HCT116 (cell line): ENCODE measurements at regions not wholly inside any gene's neighbourhood (a gene's known extent, or its start where the extent isn't known, plus 50 kb on each side); places are given as distances from the start of the nearest gene placed in this dataset.

ENCODE experiments used
- CTCF ChIP-seq, 3 experiments: fragments of 200-600 bp in 1 of 3; sonication (generic) in 1 of 3; IDR thresholded peaks in 2 of 3; conservative IDR thresholded peaks in 1 of 3; 2 replicates each; pipeline ENCODE4 v1.5.1; 2012 to 2017; ENCODE audit warnings: low read depth in 2 of 3, low read length in 2 of 3, antibody characterized with exemption in 1 of 3, borderline replicate concordance in 1 of 3, control low read depth in 1 of 3, mild to moderate bottlenecking in 1 of 3, mixed read lengths in 1 of 3, mixed run types in 1 of 3, moderate library complexity in 1 of 3; ENCODE audit not compliant: insufficient read depth in 1 of 3
- EZH2 ChIP-seq: fragments of 200-600 bp; sonication (generic); IDR thresholded peaks from 2 replicates; pipeline ENCODE4 v1.6.1; 2017; ENCODE audit warnings: antibody characterized with exemption, mixed run types
- POLR2A ChIP-seq: IDR thresholded peaks from 2 replicates; pipeline ENCODE4 v1.7.0; 2011; ENCODE audit warnings: borderline replicate concordance; ENCODE audit not compliant: insufficient read depth, insufficient read length; ENCODE audit errors: extremely low read depth
- RAD21 ChIP-seq: IDR thresholded peaks from 2 replicates; pipeline ENCODE4 v1.6.1; 2012; ENCODE audit warnings: low read depth, mild to moderate bottlenecking
- REST ChIP-seq: IDR thresholded peaks from 2 replicates; pipeline ENCODE4 v1.6.1; 2012; ENCODE audit warnings: low read depth
- YY1 ChIP-seq: IDR thresholded peaks from 2 replicates; pipeline ENCODE4 v1.6.1; 2011; ENCODE audit warnings: low read length, low read depth, moderate library complexity, mild to moderate bottlenecking; ENCODE audit not compliant: insufficient replicate concordance; ENCODE audit errors: extremely low read depth
- ZBTB33 ChIP-seq: IDR thresholded peaks from 2 replicates; pipeline ENCODE4 v1.6.1; 2011; ENCODE audit warnings: mild to moderate bottlenecking, low read length, moderate library complexity; ENCODE audit not compliant: insufficient replicate concordance; ENCODE audit errors: extremely low read depth

- no peak for TF ChIP-seq ZBTB33
- no peak for TF ChIP-seq REST
- TF ChIP-seq CTCF (IDR thresholded peaks at IDR 0.05 in 2 of 3, conservative IDR thresholded peaks at IDR 0.05 in 1 of 3; ENCODE audit: borderline replicate concordance in 1 of 3, insufficient read depth in 1 of 3, low read depth in 2 of 3, low read length in 2 of 3): no peak
- TF ChIP-seq POLR2A: no peak
- TF ChIP-seq YY1: no peak
- no peak for TF ChIP-seq EZH2
- TF ChIP-seq RAD21: no peak
Measured at GRCh38 chr9:12191630-12192029, 501.6 kb upstream of the TYRP1 start.
